GM12891 (cell line): ENCODE measurements at regions not wholly inside any gene's neighbourhood (a gene's known extent, or its start where the extent isn't known, plus 50 kb on each side); places are given as distances from the start of the nearest gene placed in this dataset.
A peak's percentile ranks its signal among the peaks of the same experiment; 100 is the strongest.

Experiments used
- DNase-seq: peaks from one replicate; pipeline ENCODE4 v3.0.0; 2011; ENCODE audit warnings: low spot score; ENCODE audit not compliant: insufficient read length
- FAIRE-seq: peaks from 2 replicates; lab custom pipeline; 2011; peaks lifted over from hg19 to GRCh38; lab: Jason Lieb, UNC
- PAX5 ChIP-seq: IDR thresholded peaks from 2 replicates; pipeline ENCODE4 v1.6.1; 2011; ENCODE audit warnings: low read length, moderate library complexity, mild to moderate bottlenecking; ENCODE audit not compliant: insufficient read depth, severe bottlenecking
- POLR2A ChIP-seq: IDR thresholded peaks from 2 replicates; pipeline ENCODE4 v1.6.1; 2011; ENCODE audit warnings: low read depth, low read length, control low read depth
- POLR2AphosphoS5 ChIP-seq: IDR thresholded peaks from 2 replicates; pipeline ENCODE4 v1.6.1; 2011; ENCODE audit warnings: low read depth, low read length, control low read depth
- POU2F2 ChIP-seq: IDR thresholded peaks from 2 replicates; pipeline ENCODE4 v1.6.1; 2011; ENCODE audit warnings: low read depth, mild to moderate bottlenecking, control low read depth, low read length, moderate library complexity
- SPI1 ChIP-seq: IDR thresholded peaks from 2 replicates; pipeline ENCODE4 v1.6.1; 2011; ENCODE audit warnings: low read depth, low read length, control low read depth
- TAF1 ChIP-seq: IDR thresholded peaks from 2 replicates; pipeline ENCODE4 v1.6.1; 2011; ENCODE audit warnings: low read depth, low read length, control low read depth

DNA sequence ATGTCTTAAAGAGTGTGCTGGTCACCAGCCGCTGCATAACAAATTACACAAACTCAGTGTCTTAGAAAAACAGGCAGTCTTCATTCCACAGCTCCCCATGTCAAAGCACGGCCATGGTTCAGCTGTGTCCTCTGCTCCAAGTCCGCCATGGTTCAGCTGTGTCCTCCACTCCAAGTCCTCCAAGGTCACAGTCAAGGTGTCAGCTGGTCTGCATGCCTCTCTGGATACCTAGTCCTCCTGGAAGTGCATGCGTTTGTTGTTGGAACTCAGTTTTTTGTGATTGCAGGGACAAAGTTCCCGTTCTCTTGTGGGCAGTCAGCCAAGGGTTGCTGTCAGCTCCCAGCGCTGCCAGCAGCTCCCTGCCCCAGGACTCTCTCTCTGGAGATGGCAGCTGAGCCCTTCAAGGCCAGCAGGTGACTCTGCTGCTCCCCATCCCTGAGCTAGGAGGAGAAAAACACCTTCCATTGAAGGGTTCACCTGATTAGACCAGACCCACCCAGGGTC lies 304.0 kb upstream of the MYT1L start:
- TF ChIP-seq SPI1 (no peak), POU2F2 (no peak), PAX5 (no peak), POLR2AphosphoS5 (no peak), POLR2A (no peak), TAF1 (no peak)
- no peak for DNase-seq
- no peak for FAIRE-seq

DNA sequence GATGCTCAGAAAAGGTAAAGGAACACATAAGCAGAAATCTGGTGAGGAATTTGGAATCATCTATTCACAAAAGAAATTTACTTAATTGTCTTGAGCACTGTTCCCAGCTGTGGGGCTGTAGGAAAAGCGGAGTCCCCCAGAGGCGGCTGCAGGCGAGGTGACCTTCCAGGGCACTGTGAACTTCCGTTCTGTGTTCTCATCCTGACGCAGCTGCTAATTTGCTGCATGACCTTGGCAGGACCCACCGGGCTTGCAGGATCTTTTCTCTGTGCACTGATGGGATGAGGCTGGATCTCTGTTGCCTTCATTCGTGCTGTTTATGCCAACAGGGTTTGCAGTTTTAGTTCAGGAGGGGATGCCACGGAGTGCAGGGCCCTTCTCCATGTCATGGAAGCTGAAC lies 301.9 kb upstream of the MYT1L start:
- TF ChIP-seq POU2F2 (no peak), POLR2A (no peak), POLR2AphosphoS5 (no peak), PAX5 (no peak), SPI1 (no peak), TAF1 (no peak)
- DNase-seq = no peak
- no peak for FAIRE-seq

DNA sequence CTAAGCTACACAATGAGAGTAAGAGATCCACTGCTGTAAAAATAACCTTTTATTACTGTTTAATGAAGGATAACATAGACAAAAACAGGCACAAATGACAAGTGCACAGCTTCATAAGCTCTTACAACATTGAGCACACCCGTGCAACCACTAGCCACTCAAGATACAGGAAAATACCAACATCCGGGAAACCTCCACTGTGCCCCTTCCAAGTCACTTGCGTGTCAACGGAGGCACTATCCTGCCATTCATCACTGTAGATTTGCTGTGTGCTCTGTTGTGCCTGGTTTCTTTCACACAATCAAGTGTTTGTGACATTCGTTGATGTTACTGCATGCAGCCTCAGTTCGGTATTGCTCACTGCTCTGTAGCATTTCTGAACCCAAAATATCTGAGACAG lies 292.9 kb upstream of the MYT1L start:
- no peak for TF ChIP-seq POU2F2
- no peak for TF ChIP-seq PAX5
- TF ChIP-seq POLR2A = no peak
- no peak for TF ChIP-seq SPI1
- no peak for TF ChIP-seq POLR2AphosphoS5
- no peak for TF ChIP-seq TAF1
- no peak for DNase-seq
- no peak for FAIRE-seq

DNA sequence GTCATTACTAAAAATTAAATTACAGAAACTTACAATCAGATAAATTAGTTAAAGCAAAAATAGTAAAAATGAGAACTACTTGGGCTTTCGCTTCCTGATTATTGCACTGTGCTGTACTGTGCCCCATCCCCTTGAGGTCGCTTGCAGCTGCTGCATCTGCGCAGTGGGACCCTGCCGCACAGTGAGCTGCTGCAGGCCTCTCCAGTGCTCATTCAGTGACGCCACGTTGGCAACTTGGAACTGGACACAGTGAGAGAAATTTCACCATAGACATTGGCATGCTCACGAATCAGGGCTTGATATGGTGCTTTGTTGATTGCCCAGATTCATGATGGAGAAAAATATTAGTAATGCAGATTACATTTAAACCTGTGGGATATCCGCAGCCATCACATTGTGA lies 290.8 kb upstream of the MYT1L start:
- DNase-seq = no peak
- FAIRE-seq = no peak
- TF ChIP-seq POLR2A (no peak), TAF1 (no peak), POLR2AphosphoS5 (no peak), SPI1 (no peak), POU2F2 (no peak), PAX5 (no peak)

DNA sequence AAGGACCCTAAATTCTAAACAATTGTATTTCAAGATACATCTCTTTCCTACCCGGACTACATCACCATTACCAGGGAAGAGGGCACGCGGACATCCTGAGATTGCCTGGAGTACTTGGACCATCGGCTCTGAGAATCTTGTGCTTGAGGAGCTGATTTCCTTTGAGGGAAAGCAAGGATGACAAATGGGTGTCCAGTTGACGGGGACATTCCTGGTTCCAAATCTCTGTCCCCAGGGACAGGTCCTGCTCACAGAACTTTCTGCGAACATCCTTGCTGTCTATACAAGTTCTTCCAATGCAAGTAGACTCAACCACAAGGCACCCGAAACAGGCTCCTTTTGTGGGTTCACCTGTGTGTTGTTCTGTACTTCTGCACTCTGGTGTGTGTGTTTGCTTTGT lies 289.5 kb upstream of the MYT1L start:
- TF ChIP-seq POU2F2 (no peak), PAX5 (no peak), TAF1 (no peak), SPI1 (no peak), POLR2A (no peak), POLR2AphosphoS5 (no peak)
- DNase-seq (no peak), FAIRE-seq (no peak)

DNA sequence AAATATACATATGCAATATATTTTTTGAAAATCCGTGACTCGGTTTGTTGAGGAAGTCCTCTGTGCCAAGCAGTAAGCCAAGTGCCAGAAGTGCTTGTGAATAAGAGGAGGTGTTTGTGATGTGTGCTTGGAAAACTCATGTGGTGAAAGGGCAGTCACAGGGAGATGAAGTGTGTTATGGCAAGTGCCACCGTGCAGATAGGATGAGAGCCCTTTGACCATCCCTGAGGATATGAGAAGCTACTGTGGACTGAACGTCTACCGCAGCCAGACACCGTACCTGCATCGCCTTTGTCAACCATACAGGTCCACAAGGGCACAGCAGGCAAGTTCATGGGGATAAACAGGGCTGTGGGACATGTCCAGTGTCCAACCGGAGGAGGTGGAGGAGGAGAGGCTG lies 288.9 kb upstream of the MYT1L start:
- no peak for FAIRE-seq
- TF ChIP-seq SPI1 (no peak), POLR2AphosphoS5 (no peak), POU2F2 (no peak), TAF1 (no peak), PAX5 (no peak), POLR2A (no peak)
- no peak for DNase-seq

DNA sequence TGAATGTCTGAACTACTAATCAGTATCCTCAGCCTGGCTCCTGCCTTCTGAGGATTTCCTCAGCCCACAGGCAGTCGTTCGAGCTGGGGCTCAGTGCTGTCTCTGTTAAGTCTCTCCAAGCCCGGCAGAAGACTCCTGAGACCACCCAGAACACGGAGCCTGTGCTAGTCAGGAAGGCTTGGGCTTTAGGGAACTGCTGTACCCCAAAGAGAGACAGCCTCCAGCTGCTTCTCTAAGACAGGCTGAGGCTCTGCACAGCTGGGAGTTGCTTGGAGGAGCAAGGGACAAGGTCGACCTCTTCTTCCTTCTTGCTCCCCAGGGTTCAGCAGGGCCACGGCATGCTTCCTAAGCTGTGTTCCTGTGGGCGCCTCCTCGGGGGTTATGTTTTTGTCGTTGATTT lies 283.4 kb upstream of the MYT1L start:
- no peak for DNase-seq
- TF ChIP-seq TAF1 (no peak), PAX5 (no peak), SPI1 (no peak), POU2F2 (no peak), POLR2A (no peak), POLR2AphosphoS5 (no peak)
- FAIRE-seq = no peak

DNA sequence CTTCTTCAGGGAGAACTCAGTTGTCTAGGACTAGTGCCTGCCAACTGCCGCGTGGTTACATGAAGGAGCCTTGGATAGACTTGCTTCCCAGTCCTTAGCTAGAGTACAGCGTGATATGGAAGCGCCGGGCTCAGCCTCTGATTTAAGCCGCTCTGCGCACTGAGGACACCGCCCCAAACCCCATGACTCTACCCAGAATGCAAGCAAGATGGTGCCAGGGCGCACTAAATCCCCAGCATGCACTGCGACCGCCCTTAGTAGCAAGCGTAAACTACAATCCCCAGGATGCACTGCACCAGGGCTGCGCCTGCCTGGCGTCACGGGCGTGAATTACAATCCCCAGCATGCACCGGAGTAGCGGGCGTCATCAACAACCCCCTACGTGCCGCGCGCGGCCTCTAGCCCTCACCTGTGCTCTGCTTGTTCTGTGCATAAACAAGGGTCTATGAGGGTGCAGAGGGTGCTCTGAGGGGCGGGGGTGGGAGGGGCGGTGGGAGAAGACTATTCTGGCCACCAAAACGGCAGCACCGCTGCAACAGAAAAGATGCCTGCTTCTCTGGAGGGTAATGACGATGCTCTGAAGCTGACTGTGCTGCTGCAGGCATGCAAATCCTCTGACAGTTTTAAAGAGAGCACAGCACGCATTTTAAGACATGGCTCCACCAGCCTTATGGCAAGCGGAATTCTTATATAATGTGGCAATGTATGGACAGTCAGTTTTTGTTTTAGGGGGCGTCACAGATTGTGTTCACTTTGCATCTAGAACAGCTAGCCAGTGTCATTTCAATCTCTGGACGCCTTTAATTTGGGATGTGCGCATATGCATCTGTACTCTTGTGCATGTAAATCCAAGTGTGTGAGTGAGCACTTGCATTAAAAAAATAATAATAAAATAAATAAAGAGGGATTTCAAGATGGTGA lies 282.5 kb upstream of the MYT1L start:
- TF ChIP-seq POU2F2 = no peak
- TF ChIP-seq POLR2A = no peak
- DNase-seq (peak; percentile 53), FAIRE-seq (peak; percentile 99)

DNA sequence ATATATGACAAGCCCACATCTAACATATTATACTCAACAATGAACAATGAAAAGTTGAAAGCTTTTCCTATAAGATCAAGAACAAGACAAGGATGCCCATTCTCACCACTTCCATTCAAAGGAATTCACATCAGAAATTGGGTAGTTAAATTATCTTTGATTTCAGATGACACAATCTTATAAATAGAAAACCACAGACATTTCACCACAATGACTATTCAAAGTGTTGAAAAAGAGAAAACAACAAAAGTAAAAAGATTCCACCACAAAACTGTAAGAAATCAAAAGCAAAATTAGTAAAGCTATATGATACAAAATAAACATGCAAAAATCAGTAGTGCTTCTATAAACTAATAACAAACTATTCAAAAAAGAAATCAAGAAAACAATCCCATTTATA lies 279.7 kb upstream of the MYT1L start:
- no peak for DNase-seq
- FAIRE-seq = no peak
- TF ChIP-seq POU2F2 = no peak

DNA sequence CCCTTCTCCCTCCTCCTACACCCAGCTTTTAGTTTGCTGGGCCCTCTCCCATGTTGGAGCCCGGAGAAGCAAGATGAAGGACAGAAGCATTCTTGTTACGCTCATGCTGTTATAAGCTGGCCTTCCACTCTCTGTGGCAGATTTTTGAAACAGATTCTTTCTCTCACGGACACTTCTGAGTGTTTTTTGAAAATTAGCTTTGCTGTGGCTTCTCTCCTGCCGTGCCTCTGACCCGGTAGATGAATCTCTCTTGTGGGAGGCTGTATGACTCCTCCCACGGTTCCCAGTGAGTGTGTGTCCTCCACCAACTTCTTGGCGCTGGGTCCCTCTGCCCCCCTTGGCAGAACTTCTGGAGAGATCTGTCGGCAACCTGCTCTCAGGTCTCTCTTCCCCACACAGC lies 269.3 kb upstream of the MYT1L start:
- FAIRE-seq (no peak), DNase-seq (no peak)
- TF ChIP-seq POLR2AphosphoS5 = no peak
- TF ChIP-seq TAF1 = no peak
- no peak for TF ChIP-seq PAX5
- no peak for TF ChIP-seq POU2F2
- no peak for TF ChIP-seq POLR2A
- TF ChIP-seq SPI1 = no peak
